ENCODE measurements at regions not wholly inside any gene's neighbourhood (a gene's known extent, or its start where the extent isn't known, plus 50 kb on each side); places are given as distances from the start of the nearest gene placed in this dataset.

GRCh38 chr9:93900971-93901861, 53.9 kb downstream of the BARX1 start:
- DNase-seq (ENCODE audit: low read depth in 1 of 2, low spot score in 1 of 2), result no peak

GRCh38 chr9:93900436-93900819, 54.7 kb downstream of the BARX1 start:
- no peak for DNase-seq (ENCODE audit: low read depth in 1 of 2, low spot score in 1 of 2)

GRCh38 chr9:93899609-93900435, 55.3 kb downstream of the BARX1 start:
- DNase-seq (ENCODE audit: low read depth in 1 of 2, low spot score in 1 of 2), result no peak

GRCh38 chr9:93898502-93899426, 56.4 kb downstream of the BARX1 start:
- DNase-seq (ENCODE audit: low read depth in 1 of 2, low spot score in 1 of 2), result no peak

GRCh38 chr9:93898026-93898425, 57.1 kb downstream of the BARX1 start:
- DNase-seq (ENCODE audit: low read depth in 1 of 2, low spot score in 1 of 2), result no peak

GRCh38 chr9:93897075-93897970, 57.8 kb downstream of the BARX1 start:
- no peak for DNase-seq (ENCODE audit: low read depth in 1 of 2, low spot score in 1 of 2)

- no peak for DNase-seq (ENCODE audit: low read depth in 1 of 2, low spot score in 1 of 2)
These were observed 58.6 kb downstream of the BARX1 start for GRCh38 chr9:93896496-93897033.

GRCh38 chr9:93896093-93896492, 59.1 kb downstream of the BARX1 start:
- no peak for DNase-seq (ENCODE audit: low read depth in 1 of 2, low spot score in 1 of 2)

- no peak for DNase-seq (ENCODE audit: low read depth in 1 of 2, low spot score in 1 of 2)
These were observed 59.6 kb downstream of the BARX1 start for GRCh38 chr9:93895535-93895934.

- DNase-seq (ENCODE audit: low read depth in 1 of 2, low spot score in 1 of 2), result no peak
These were observed 60.5 kb downstream of the BARX1 start for GRCh38 chr9:93894691-93895079.

- DNase-seq (ENCODE audit: low read depth in 1 of 2, low spot score in 1 of 2), result no peak
These were observed 61.1 kb downstream of the BARX1 start for GRCh38 chr9:93893899-93894690.

- no peak for DNase-seq (ENCODE audit: low read depth in 1 of 2, low spot score in 1 of 2)
These were observed 62.0 kb downstream of the BARX1 start for GRCh38 chr9:93893194-93893593.

- no peak for DNase-seq (ENCODE audit: low read depth in 1 of 2, low spot score in 1 of 2)
These were observed 62.4 kb downstream of the BARX1 start for GRCh38 chr9:93892748-93893147.

- no peak for DNase-seq (ENCODE audit: low read depth in 1 of 2, low spot score in 1 of 2)
These were observed 63.4 kb downstream of the BARX1 start for GRCh38 chr9:93891549-93892310.

- no peak for DNase-seq (ENCODE audit: low read depth in 1 of 2, low spot score in 1 of 2)
These were observed 64.1 kb downstream of the BARX1 start for GRCh38 chr9:93891050-93891449.

- DNase-seq (ENCODE audit: low read depth in 1 of 2, low spot score in 1 of 2), result no peak
These were observed 64.7 kb downstream of the BARX1 start for GRCh38 chr9:93890436-93890935.

- no peak for DNase-seq (ENCODE audit: low read depth in 1 of 2, low spot score in 1 of 2)
These were observed 68.2 kb downstream of the BARX1 start for GRCh38 chr9:93886911-93887310.

- no peak for DNase-seq (ENCODE audit: low read depth in 1 of 2, low spot score in 1 of 2)
These were observed 70.3 kb downstream of the BARX1 start for GRCh38 chr9:93884808-93885207.

Measured in activated CD4-positive, alpha-beta T cell treated with anti-CD3 and anti-CD28 coated beads, Interleukin-2, amount 50 U/mL, for 24 hours (primary cell).